ENCODE measurements at regions not wholly inside any gene's neighbourhood (a gene's known extent, or its start where the extent isn't known, plus 50 kb on each side); places are given as distances from the start of the nearest gene placed in this dataset.

GRCh38 chr3:155015776-155016436 is 64.2 kb upstream of the MME start:
- in situ Hi-C loops (cut with MboI; ENCODE audit: low pct_unique_long_range_greater_than_20kb, low sequenced_read_pairs, unreplicated experiment), result no loop called here
- no peak for DNase-seq (ENCODE audit: low spot score)
- TF ChIP-seq CTCF (IDR thresholded peaks at IDR 0.05; ENCODE audit: extremely low read depth, insufficient read depth, missing control alignments), result no peak

DNA sequence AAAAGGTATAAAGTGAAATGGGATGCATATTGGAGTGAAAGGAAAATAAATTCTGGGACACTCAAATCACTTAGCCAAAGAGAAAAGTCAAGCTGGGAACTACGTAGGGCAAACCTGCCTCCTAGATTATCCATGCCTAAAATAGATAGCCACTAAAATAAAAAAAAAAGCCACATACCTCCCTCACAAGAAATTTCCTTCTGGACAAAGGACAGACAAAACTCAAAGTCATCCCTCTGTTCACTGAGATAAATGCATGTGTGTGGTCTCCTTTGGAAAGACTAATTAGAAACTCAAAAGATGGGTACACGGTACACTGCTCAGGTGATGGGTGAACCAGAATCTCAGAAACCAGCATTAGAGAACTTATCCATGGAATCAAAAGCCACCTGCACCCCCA is 65.2 kb upstream of the MME start:
- TF ChIP-seq CTCF (IDR thresholded peaks at IDR 0.05; ENCODE audit: extremely low read depth, insufficient read depth, missing control alignments), result no peak
- in situ Hi-C loops (cut with MboI; ENCODE audit: low pct_unique_long_range_greater_than_20kb, low sequenced_read_pairs, unreplicated experiment), result no loop called here
- DNase-seq (ENCODE audit: low spot score), result no peak

DNA sequence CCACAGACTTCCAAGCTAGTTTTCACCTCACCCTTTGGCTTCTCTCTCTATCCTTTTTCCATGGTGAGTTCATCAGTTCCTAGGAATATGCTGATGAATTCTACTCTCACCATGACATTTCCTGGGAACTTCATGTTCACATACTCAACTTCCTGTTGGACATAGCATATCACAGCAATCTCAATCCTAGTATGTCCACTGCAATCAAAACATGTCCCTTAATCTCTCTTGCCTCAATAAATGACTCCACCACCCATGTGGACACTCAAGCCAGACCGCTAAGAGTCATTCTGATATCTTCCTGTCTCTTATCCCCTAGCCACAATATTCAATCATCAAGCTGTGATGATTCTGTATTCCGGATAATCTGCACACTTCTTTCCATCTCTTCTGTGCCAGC is 66.7 kb upstream of the MME start:
- in situ Hi-C loops (cut with MboI; ENCODE audit: low pct_unique_long_range_greater_than_20kb, low sequenced_read_pairs, unreplicated experiment), result no loop called here
- no peak for TF ChIP-seq CTCF (IDR thresholded peaks at IDR 0.05; ENCODE audit: extremely low read depth, insufficient read depth, missing control alignments)
- DNase-seq (ENCODE audit: low spot score), result no peak

DNA sequence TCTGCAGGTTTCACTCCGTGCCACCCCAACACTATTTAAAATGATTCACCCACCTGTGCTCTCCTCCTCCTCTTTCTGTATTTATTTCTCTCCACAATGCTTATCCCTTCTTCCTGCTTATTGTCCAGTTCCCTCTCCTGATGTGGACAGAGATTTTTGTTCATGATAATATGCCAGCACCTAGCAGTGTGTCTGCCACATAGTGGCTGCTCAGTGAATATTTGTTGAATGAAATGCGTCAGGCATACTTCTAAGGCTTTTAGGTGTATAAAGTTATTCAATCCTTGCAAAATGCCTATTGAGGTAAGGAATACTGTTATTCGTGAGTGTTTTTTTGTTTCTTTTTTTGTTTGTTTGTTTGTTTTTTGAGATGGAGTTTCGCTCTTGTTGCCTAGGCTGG is 67.5 kb upstream of the MME start:
- in situ Hi-C loops (cut with MboI; ENCODE audit: low pct_unique_long_range_greater_than_20kb, low sequenced_read_pairs, unreplicated experiment), result no loop called here
- no peak for DNase-seq (ENCODE audit: low spot score)
- TF ChIP-seq CTCF (IDR thresholded peaks at IDR 0.05; ENCODE audit: extremely low read depth, insufficient read depth, missing control alignments), result no peak

- TF ChIP-seq CTCF (IDR thresholded peaks at IDR 0.05; ENCODE audit: extremely low read depth, insufficient read depth, missing control alignments), result no peak
- no peak for DNase-seq (ENCODE audit: low spot score)
- in situ Hi-C loops (cut with MboI; ENCODE audit: low pct_unique_long_range_greater_than_20kb, low sequenced_read_pairs, unreplicated experiment), result no loop called here
Observed at GRCh38 chr3:155010416-155010815, 69.7 kb upstream of the MME start.

- DNase-seq (ENCODE audit: low spot score), result no peak
- no peak for TF ChIP-seq CTCF (IDR thresholded peaks at IDR 0.05; ENCODE audit: extremely low read depth, insufficient read depth, missing control alignments)
- in situ Hi-C loops (cut with MboI; ENCODE audit: low pct_unique_long_range_greater_than_20kb, low sequenced_read_pairs, unreplicated experiment), result no loop called here
Observed at GRCh38 chr3:155009217-155009616, 70.9 kb upstream of the MME start.

- in situ Hi-C loops (cut with MboI; ENCODE audit: low pct_unique_long_range_greater_than_20kb, low sequenced_read_pairs, unreplicated experiment), result no loop called here
- TF ChIP-seq CTCF (IDR thresholded peaks at IDR 0.05; ENCODE audit: extremely low read depth, insufficient read depth, missing control alignments), result no peak
Observed at GRCh38 chr3:155007729-155008128, 72.4 kb upstream of the MME start.

More at GRCh38 chr3:155007729-155008128, 72.4 kb upstream of the MME start:
- DNase-seq (ENCODE audit: low spot score), result no peak
